MG63 (cell line): ENCODE measurements at regions not wholly inside any gene's neighbourhood (a gene's known extent, or its start where the extent isn't known, plus 50 kb on each side); places are given as distances from the start of the nearest gene placed in this dataset.
"Not testable (repeated sequence)": the region's sequence is repeated elsewhere in the genome, so short reads cannot be mapped to it uniquely, and the experiment has no call there.

ENCODE experiments used
- DNase-seq: peaks from one replicate; pipeline ENCODE4 v3.0.0-alpha.2; 2020
- H3K27me3 ChIP-seq: fragments of 250-450 bp; sonication (Bioruptor Pico); 2 replicates; pipeline ENCODE4 v1.5.1; 2020; ENCODE audit warnings: mild to moderate bottlenecking, moderate library complexity
- H3K36me3 ChIP-seq: fragments of 250-450 bp; sonication (Bioruptor Pico); 2 replicates; pipeline ENCODE4 v1.5.1; 2020; ENCODE audit warnings: mild to moderate bottlenecking, moderate library complexity
- H3K4me3 ChIP-seq: fragments of 250-450 bp; sonication (Bioruptor Pico); 2 replicates; pipeline ENCODE4 v1.5.1; 2020; ENCODE audit warnings: mild to moderate bottlenecking, moderate library complexity
- H3K9me3 ChIP-seq: fragments of 250-450 bp; sonication (Bioruptor Pico); 2 replicates; pipeline ENCODE4 v1.5.1; 2020; ENCODE audit warnings: mild to moderate bottlenecking, moderate library complexity

DNA sequence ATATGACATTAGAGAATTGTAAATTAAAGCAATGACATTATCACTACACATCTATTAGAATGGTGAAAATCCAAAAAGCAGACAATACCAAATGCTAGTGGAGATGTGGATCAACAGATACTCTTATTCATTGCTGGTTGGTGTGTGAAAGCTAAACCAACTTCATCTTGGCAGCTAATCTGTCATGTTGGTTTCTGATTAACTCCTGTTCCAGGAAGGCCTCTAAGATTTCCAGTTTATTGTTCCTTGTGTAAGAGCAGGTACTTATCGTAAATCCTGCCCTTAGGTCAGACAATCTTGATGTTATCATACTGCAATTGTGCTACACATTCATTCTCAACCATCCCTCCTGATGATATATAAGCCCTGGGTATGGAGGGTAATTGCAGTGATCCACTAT is 809.0 kb upstream of the DIAPH2 start:
- Histone ChIP-seq H3K9me3 (no peaks in the 10 kb centered on the region), H3K36me3 (no peaks in the 10 kb centered on the region), H3K4me3 (no peak overlapping the region), H3K27me3 (no peaks in the 10 kb centered on the region)
- no peak for DNase-seq

DNA sequence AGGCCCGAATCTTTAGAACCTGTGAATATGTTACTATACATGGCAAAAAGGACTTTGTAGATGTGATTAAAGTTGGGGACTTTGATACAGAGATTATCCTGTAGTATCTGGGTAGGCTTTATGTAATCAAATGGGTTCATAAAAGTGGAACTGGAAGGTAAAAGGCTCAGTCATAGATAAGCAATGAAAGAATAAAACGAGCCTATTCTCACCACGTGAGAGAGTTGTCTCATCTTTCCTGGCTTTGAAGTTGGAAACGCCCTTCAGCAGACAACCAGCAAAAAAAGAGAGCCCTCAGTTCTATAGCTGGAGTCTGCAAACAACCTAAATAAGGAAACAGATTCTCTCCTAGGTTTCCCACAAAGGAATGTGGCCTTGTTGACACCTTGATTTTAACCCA is 805.8 kb upstream of the DIAPH2 start:
- Histone ChIP-seq H3K36me3 (no peaks in the 10 kb centered on the region), H3K9me3 (no peaks in the 10 kb centered on the region), H3K27me3 (no peaks in the 10 kb centered on the region), H3K4me3 (no peak overlapping the region)
- no peak for DNase-seq

DNA sequence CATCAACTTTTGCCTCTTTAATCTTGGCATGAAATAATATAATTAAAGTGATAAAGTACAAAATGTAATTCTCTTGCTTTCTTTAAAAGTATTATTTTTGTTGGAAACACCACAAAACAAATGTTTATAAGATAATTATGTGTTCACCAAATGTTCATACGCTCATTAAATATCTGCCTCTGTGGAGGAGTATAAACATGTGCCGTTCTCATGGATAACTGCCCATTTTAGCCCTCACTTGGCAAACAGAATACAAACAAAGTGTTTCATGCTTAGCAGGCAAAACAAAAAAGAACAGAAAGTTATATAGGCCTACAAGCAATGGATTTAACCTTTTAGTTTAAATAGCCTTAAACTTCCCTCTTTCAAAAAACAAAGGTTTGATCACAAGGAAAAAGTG is 800.5 kb upstream of the DIAPH2 start:
- DNase-seq, result peak; percentile 17
- H3K9me3 ChIP-seq, result no peaks in the 10 kb centered on the region
- H3K27me3 ChIP-seq, result no peaks in the 10 kb centered on the region
- no peak overlapping the region for H3K4me3 ChIP-seq
- no peaks in the 10 kb centered on the region for H3K36me3 ChIP-seq

DNA sequence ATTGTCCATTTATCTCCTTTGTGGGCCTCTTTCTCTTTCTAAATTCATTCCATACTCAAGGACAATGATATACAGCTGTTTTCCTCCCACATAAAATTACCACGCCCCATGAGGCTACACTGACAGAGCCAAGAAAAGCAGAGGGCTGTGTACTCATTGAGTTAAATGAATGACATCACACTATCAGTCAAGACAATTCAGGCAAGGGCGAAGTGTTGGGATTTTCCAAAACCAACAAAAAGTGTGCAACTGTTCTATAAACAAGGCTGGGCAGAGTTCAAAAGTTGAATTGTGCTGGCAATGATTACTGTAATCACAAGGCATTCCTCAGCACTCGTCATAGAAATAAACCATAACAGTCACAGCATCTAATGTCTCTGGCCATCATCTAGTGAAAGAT is 799.6 kb upstream of the DIAPH2 start:
- Histone ChIP-seq H3K27me3 (no peaks in the 10 kb centered on the region), H3K36me3 (no peaks in the 10 kb centered on the region), H3K4me3 (no peak overlapping the region), H3K9me3 (no peaks in the 10 kb centered on the region)
- peak; percentile 71 for DNase-seq

DNA sequence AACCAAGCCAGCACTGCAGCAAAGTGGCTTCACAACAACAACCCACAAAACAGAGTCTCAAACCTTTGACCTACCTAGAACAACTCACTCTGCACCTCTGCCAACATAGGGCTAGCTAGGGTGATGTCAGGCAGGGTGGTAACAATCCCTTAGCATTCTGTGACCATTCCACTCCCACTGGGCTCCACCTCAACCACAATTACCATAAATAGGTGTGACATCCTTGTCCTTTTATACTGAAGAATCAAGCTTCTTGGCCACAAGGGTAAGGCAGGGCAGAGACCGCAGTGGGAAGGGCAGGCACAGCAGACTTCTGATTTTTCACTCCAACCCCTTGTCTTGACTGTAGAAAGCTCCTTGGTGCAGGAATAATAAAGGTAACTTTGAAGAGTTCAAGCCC is 795.4 kb upstream of the DIAPH2 start:
- no peaks in the 10 kb centered on the region for H3K27me3 ChIP-seq
- H3K36me3 ChIP-seq, result no peaks in the 10 kb centered on the region
- H3K9me3 ChIP-seq, result no peaks in the 10 kb centered on the region
- H3K4me3 ChIP-seq, result no peak overlapping the region
- no peak for DNase-seq

DNA sequence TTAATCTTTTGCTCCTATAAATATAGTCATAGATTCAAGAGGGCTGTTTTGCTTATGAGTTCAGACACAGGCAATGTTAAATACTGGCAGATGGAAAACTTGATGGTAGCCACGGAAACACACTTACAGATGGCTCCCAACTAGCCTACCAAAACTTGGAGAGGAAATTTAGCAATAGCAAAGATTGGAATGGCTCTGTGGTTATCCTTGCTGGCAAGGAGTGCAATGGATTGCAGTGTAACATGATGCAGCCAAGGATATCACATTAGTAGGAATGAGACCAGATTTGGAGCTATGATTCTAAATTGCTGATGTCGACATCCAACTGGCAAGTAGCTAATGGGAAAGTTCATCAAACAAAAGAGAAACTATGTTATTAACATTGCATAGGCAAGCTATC is 791.0 kb upstream of the DIAPH2 start:
- no peaks in the 10 kb centered on the region for H3K27me3 ChIP-seq
- no peak overlapping the region for H3K4me3 ChIP-seq
- DNase-seq, result peak; percentile 34
- H3K9me3 ChIP-seq, result no peaks in the 10 kb centered on the region
- H3K36me3 ChIP-seq, result no peaks in the 10 kb centered on the region

DNA sequence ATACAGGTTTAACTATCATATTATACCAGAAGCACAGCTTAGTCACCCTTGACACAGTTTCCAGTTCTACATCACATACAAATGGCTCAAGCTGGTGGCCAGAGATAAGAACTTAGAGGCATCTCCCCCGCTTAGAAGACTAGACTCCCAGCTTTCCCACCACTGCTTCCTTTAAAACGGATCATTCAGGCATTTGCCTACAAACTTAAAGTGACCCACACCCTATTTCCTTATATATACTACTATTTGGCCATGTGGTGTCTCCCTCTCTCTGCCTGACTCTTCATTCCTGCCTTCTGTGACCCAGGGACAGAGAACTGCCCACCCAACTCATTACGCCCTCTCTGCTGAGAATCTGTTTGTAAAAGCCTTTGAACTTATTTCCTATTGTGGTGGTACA is 781.2 kb upstream of the DIAPH2 start:
- Histone ChIP-seq H3K4me3 (no peak overlapping the region), H3K9me3 (no peaks in the 10 kb centered on the region), H3K27me3 (no peaks in the 10 kb centered on the region), H3K36me3 (no peaks in the 10 kb centered on the region)
- DNase-seq, result no peak

DNA sequence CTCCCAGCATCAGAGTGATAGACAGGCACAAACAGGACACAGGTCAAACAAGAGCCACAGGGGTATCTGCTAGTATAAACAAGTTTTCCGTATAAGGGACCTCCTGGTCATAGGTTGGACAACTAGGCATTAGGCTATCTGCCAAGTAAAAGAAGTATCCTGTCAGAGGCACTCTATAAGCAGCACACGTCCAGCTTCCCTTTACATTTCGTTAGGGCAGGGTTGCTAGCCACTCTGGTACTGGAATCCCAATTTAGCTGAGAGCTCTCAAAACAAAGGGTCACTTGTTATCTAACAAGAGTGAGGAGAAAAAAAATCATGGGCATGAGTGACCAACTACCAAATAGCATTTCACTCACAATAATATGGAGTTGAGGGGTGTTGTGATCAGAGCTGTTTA is 780.7 kb upstream of the DIAPH2 start:
- no peaks in the 10 kb centered on the region for H3K9me3 ChIP-seq
- H3K4me3 ChIP-seq, result no peak overlapping the region
- no peaks in the 10 kb centered on the region for H3K27me3 ChIP-seq
- DNase-seq, result no peak
- no peaks in the 10 kb centered on the region for H3K36me3 ChIP-seq

DNA sequence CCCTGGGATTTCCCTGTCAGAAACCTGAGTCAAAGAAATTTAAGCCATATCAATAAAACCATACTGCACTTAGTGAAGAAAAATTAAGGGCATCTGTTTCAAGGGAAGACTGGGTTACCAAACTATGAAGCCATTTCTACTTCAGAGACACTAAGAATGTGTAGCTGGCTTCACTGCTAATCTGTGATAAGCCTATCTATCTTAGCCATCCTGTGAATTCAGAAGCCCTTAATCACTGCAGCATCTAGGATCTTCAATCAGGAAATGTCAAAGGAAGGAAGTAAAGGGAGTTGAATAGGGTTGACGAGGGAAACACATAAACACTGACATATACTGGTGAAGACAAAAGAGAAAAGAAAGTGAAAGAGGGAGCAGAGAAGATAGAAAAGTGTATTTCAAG is 777.6 kb upstream of the DIAPH2 start:
- Histone ChIP-seq H3K9me3 (no peaks in the 10 kb centered on the region), H3K4me3 (no peak overlapping the region)

DNA sequence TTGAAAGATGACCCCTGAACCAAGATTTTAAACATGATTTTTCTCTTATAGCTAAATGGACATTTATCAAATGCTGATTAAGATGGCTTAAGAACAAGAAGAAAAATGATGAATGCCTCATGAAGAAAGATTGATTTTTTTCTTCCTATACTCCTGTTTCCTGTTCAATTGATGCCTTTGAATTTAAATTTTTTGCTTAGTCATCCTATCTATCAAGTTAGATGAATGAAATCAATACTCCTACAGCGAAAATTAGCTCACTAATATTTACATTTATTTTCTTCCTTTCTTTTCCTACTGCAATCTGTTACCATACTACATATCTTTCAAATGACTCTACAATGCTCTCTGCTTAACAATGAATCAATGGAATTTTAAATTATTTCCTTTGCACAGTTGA is 773.6 kb upstream of the DIAPH2 start:
- no peaks in the 10 kb centered on the region for H3K27me3 ChIP-seq
- no peaks in the 10 kb centered on the region for H3K9me3 ChIP-seq
- DNase-seq, result no peak
- no peaks in the 10 kb centered on the region for H3K36me3 ChIP-seq
- H3K4me3 ChIP-seq, result no peak overlapping the region

More for the DNA sequence above, 777.6 kb upstream of the DIAPH2 start:
- H3K27me3 ChIP-seq, result no peaks in the 10 kb centered on the region
- DNase-seq, result no peak
- no peaks in the 10 kb centered on the region for H3K36me3 ChIP-seq

DNA sequence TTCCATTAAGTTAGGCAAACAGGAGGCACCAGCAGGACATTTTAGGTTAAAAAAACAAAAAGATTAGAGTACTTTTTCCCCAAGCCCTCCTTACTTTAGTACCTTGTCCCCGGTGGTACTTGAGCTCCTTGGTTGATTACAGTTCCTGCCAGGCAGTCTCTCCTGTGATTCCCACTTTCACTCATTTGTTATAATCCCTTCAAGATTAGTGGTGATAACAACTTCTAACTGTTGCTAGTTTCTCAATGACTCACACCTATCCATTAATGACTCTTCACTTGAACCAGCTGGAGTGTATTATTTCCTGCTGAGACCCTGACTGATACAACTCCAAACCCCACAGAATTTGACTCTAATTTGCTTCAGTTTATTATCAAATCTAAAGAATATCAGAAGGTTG is 765.0 kb upstream of the DIAPH2 start:
- no peak for DNase-seq
- Histone ChIP-seq H3K9me3 (no peaks in the 10 kb centered on the region), H3K36me3 (no peaks in the 10 kb centered on the region), H3K27me3 (no peaks in the 10 kb centered on the region), H3K4me3 (no peak overlapping the region)

DNA sequence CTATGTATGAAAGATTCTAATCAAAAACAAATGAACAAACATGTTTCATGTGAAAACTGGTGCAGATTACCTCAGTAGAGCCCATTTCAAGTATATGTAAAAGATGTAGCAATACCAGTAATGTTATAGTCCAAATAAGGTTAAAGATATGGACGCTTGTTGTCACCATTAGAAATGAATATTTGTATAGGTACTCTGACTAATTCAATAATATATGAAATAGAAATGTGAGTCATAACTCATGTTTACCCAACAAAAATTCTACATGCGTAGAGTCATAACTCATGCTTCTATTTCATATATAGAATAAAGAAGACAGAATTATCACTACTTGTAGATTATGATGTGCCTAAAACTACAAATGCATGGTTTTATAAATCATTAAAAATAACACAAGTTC is 739.1 kb upstream of the DIAPH2 start:
- no peak for DNase-seq
- no peaks in the 10 kb centered on the region for H3K9me3 ChIP-seq
- no peaks in the 10 kb centered on the region for H3K36me3 ChIP-seq
- H3K27me3 ChIP-seq, result no peaks in the 10 kb centered on the region
- H3K4me3 ChIP-seq, result no peak overlapping the region

DNA sequence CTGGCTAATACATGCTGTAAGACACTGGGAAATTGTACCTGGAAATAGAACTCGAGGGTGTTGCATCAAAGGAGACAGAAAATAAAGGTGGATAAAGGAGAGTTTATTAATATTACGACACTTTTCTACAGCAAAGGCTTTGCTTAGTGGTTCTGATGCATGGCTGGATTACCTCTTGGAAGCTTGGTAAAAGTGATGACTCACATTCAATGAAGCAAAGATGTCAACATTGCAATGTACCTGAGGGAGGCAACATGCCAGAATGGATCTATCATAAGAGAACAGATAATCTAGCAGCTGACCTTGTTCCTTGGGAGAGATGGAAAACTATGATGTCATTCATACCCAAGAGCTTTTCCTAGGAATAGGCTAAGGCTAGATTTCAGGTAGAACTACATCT is 735.1 kb upstream of the DIAPH2 start:
- Histone ChIP-seq H3K4me3 (no peak overlapping the region), H3K36me3 (no peaks in the 10 kb centered on the region), H3K9me3 (no peaks in the 10 kb centered on the region), H3K27me3 (no peaks in the 10 kb centered on the region)
- DNase-seq, result no peak

DNA sequence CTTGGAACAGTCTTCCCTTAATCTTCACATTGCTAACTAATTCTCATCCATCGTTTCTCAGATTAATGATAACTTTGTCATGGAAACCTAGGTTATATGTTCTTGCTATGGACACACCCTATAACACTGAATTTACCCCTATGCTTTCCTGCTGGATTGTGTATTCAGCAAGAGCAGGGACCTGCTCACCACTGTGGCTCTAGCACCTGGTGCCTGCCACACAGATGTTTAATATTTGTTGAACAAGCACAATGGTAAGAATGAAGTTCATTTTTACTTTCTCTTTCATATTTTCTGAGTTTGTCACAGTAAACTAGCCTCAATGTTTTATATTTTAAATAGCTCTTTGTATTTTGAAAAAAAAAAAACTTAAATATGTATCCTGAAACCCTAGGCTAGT is 734.0 kb upstream of the DIAPH2 start:
- Histone ChIP-seq H3K27me3 (no peaks in the 10 kb centered on the region), H3K4me3 (no peak overlapping the region), H3K36me3 (no peaks in the 10 kb centered on the region), H3K9me3 (no peaks in the 10 kb centered on the region)
- DNase-seq, result no peak

DNA sequence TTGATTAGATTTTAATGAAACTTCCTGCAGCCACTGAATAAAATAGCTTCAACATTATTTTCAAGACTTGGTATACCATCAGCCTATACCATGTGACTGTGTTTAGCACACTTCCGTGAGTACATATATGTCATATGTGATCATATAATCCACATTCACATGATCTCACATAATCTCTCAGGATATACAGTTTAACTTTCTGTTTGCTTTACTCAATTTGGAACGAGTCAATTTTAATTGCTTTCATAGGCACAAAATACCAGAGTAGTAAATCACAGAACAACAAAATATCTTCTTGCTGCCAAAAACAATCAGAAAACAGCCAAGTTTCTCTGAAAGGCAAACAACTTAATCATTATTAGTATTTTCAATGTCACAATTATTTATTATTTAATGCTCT is 731.1 kb upstream of the DIAPH2 start:
- DNase-seq, result no peak
- H3K36me3 ChIP-seq, result no peaks in the 10 kb centered on the region
- H3K4me3 ChIP-seq, result no peak overlapping the region
- H3K27me3 ChIP-seq, result no peaks in the 10 kb centered on the region
- H3K9me3 ChIP-seq, result no peaks in the 10 kb centered on the region

DNA sequence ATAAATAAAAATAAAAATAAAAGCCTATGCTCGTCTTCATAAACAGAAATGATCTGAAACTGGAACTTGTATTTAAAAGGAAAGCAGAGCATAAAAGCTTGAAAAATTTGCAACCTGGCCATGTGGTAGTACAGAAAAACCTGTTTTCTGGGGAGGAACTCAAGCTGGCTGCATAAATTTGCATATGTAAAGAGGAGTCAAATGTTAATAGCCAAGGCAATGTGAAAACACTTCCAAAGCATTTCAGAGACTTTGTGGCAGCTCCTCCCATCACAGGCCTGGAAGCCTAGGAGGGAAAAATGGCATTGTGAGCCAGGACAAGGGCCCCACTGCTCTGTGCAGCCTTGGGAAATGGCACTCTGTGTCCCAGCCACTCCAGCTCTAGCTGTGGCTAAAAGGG is 727.9 kb upstream of the DIAPH2 start:
- Histone ChIP-seq H3K36me3 (no peaks in the 10 kb centered on the region), H3K9me3 (no peaks in the 10 kb centered on the region), H3K4me3 (no peak overlapping the region), H3K27me3 (no peaks in the 10 kb centered on the region)
- DNase-seq, result no peak

DNA sequence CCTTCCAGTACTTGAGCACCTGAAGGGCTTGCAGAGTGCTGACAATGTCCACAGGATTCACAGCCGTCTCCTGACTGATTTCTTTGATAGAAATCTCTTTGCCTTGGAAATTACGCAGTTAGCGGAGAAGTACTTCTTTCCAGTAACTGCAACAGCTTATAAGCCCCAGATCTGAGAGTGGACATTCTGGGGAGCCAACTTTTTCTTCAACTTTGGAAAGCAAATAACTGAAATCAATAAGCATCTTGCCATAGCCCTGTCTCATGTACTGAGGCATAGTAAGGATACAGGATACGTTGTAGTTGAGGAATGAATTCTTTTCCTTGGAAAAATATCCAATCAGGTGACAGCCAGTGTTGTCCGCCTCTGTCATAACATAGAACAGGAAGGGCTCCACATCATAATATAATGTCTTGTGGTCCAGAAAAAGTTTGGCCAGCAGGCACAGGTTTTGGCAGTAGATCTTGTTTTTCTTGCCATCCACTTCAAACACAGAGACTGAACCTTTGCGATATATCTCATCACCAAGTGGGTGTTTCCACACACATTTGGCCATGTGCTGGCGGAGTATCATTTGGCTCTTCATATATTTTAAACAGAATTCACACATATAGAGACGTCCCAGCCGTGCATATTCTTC is 711.1 kb upstream of the DIAPH2 start:
- not testable (repeated sequence) for H3K36me3 ChIP-seq, DNase-seq

DNA sequence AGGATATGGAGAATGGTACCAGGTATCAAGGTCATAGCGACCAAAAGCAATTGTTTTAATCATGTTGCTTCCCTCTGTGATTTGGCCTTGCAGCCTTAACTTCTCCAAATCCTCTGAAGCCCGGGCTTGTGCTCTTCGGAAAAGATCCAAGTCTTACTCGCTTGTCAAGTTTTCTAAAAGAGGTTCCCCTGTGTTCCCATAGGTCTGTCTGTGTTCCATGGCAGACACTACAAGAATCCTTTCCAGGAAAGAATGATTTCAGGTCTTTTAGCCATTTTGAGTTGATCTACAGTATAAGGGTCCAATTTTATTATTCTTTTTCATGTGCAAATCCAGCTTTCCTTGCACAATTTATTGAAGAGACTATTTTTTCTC is 710.6 kb upstream of the DIAPH2 start:
- Histone ChIP-seq H3K9me3 (no peaks in the 10 kb centered on the region), H3K27me3 (no peaks in the 10 kb centered on the region), H3K4me3 (no peak overlapping the region), H3K36me3 (no peaks in the 10 kb centered on the region)
- DNase-seq, result no peak

More for the DNA sequence above, 711.1 kb upstream of the DIAPH2 start:
- H3K9me3 ChIP-seq, H3K27me3 ChIP-seq, H3K4me3 ChIP-seq: not testable (repeated sequence)

DNA sequence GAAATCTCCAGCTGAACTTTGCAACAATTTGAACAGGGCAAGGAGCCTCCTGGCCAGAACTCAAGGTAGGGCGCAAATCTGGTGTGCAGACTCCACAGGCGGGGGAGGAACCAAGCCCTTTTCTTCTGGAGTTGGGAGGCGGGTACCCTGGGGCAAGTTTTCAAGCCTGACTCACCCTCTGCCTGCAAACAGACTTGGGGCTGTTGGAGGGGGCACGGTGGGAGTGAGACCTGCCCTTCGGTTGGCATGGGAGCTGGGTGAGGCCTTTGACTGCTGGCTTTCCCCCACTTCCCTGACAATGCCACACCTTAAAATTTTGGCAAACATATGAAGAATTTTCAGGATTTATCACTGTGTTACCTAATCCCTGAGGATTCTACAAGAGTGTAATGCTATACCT is 709.8 kb upstream of the DIAPH2 start:
- DNase-seq, result peak; percentile 37
- no peaks in the 10 kb centered on the region for H3K9me3 ChIP-seq
- H3K4me3 ChIP-seq, result no peak overlapping the region
- no peaks in the 10 kb centered on the region for H3K36me3 ChIP-seq
- no peaks in the 10 kb centered on the region for H3K27me3 ChIP-seq
